ENCODE measurements at regions not wholly inside any gene's neighbourhood (a gene's known extent, or its start where the extent isn't known, plus 50 kb on each side); places are given as distances from the start of the nearest gene placed in this dataset.

- WGBS (ENCODE audit: low lambda C conversion rate), result 3% methylated on average over 5 of the region's 5 CpGs
- no peak overlapping the region for H3K4me3 ChIP-seq (ENCODE audit: low read depth in 2 of 2, low read length in 1 of 2)
Measured at GRCh38 chrX:146581981-146582712, 227.4 kb upstream of the CXorf51B start.

DNA sequence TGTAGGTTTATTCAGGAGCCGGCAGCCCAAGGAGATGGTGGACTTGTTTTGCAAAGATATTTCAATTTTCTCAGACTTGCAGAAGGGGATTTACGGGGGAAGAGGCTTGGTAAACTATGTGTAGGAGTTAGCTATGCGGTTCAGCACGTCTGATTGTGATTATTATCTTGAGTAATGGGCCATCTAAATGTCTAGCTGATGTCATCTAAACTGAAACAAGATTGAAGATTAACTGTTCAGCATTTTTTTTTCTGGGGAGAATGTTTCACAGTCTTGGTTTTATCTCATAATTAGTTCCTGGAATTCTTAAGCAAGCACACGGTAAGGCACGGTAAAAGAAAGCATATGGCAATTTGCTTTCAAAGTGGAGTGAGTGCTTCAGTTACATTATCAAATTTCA lies 207.3 kb upstream of the CXorf51B start:
- Histone ChIP-seq H3K4me2 (no peak overlapping the region), H2AFZ (ENCODE audit: low read depth) (no peak overlapping the region), H3K4me1 (ENCODE audit: control insufficient read depth in 1 of 2, insufficient read depth in 2 of 2, low read depth in 1 of 2, low read length in 1 of 2) (no peaks in the 10 kb centered on the region), H3F3A (replicated peaks; ENCODE audit: insufficient read depth) (no peaks in the 10 kb centered on the region), H3K4me3 (ENCODE audit: low read depth in 2 of 2, low read length in 1 of 2) (no peak overlapping the region), H3K9me2 (no peaks in the 10 kb centered on the region), H4K20me1 (ENCODE audit: insufficient read depth) (no peaks in the 10 kb centered on the region), H3K27me3 (ENCODE audit: insufficient read depth) (no peaks in the 10 kb centered on the region), H3K9ac (no peak overlapping the region), H3K27ac (ENCODE audit: low read depth in 2 of 2, low read length in 1 of 2) (no peak overlapping the region), H3K79me2 (ENCODE audit: insufficient read depth) (no peaks in the 10 kb centered on the region), H3K9me3 (no peaks in the 10 kb centered on the region), H3K36me3 (replicated peaks in 1 of 2; ENCODE audit: control insufficient read depth in 1 of 2, insufficient read depth in 2 of 2, low read length in 1 of 2) (no peaks in the 10 kb centered on the region)
- POLR2A ChIA-PET, result no interaction called here
- no peak for TF ChIP-seq YY1 (IDR thresholded peaks at IDR 0.05; ENCODE audit: low read depth)
- no peak for TF ChIP-seq GATA2 (CRISPR knock-in tag; IDR thresholded peaks at IDR 0.05)
- no peak for TF ChIP-seq FOXM1 (IDR thresholded peaks at IDR 0.05; ENCODE audit: low read depth)
- no peak for TF ChIP-seq CHD2 (IDR thresholded peaks at IDR 0.05; ENCODE audit: low read length, partially characterized antibody)
- TF ChIP-seq TAF1 (IDR thresholded peaks at IDR 0.05; ENCODE audit: borderline replicate concordance, low read depth, low read length), result no peak
- TF ChIP-seq MEF2A (IDR thresholded peaks at IDR 0.05; ENCODE audit: borderline replicate concordance, low read depth), result no peak
- TF ChIP-seq SMC3 (IDR thresholded peaks at IDR 0.05; ENCODE audit: low read depth, low read length), result no peak
- TF ChIP-seq, protein P1, sequence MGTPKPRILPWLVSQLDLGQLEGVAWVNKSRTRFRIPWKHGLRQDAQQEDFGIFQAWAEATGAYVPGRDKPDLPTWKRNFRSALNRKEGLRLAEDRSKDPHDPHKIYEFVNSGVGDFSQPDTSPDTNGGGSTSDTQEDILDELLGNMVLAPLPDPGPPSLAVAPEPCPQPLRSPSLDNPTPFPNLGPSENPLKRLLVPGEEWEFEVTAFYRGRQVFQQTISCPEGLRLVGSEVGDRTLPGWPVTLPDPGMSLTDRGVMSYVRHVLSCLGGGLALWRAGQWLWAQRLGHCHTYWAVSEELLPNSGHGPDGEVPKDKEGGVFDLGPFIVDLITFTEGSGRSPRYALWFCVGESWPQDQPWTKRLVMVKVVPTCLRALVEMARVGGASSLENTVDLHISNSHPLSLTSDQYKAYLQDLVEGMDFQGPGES (IDR thresholded peaks at IDR 0.05; ENCODE audit: low read depth, low read length), result no peak
- TF ChIP-seq SIN3A (IDR thresholded peaks at IDR 0.05; ENCODE audit: borderline replicate concordance, low read depth, low read length), result no peak
- WGBS (ENCODE audit: low lambda C conversion rate), result under 1% methylated on average over 6 of the region's 6 CpGs
- CTCF ChIA-PET, result interaction anchor here (0.7 kb wide), 1 partner anchor 893 kb away, joined by 3 read pairs; no protein-coding TSS in a partner anchor
- no peak for DNase-seq

More at GRCh38 chrX:146581981-146582712, 227.4 kb upstream of the CXorf51B start:
- H3K9ac ChIP-seq, result no peak overlapping the region
- no peak overlapping the region for H2AFZ ChIP-seq (ENCODE audit: low read depth)
- no peaks in the 10 kb centered on the region for H3F3A ChIP-seq (replicated peaks; ENCODE audit: insufficient read depth)
- H3K36me3 ChIP-seq (replicated peaks in 1 of 2; ENCODE audit: control insufficient read depth in 1 of 2, insufficient read depth in 2 of 2, low read length in 1 of 2), result no peaks in the 10 kb centered on the region
- no peak overlapping the region for H3K27ac ChIP-seq (ENCODE audit: low read depth in 2 of 2, low read length in 1 of 2)
- H3K27me3 ChIP-seq (ENCODE audit: insufficient read depth), result no peaks in the 10 kb centered on the region
- H3K4me1 ChIP-seq (ENCODE audit: control insufficient read depth in 1 of 2, insufficient read depth in 2 of 2, low read depth in 1 of 2, low read length in 1 of 2), result no peaks in the 10 kb centered on the region
- DNase-seq, result no peak
- no peaks in the 10 kb centered on the region for H3K9me3 ChIP-seq
- POLR2A ChIA-PET, result no interaction called here
- TF ChIP-seq, protein P2, sequence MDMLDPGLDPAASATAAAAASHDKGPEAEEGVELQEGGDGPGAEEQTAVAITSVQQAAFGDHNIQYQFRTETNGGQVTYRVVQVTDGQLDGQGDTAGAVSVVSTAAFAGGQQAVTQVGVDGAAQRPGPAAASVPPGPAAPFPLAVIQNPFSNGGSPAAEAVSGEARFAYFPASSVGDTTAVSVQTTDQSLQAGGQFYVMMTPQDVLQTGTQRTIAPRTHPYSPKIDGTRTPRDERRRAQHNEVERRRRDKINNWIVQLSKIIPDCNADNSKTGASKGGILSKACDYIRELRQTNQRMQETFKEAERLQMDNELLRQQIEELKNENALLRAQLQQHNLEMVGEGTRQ (IDR thresholded peaks at IDR 0.05; ENCODE audit: borderline replicate concordance, low read depth, low read length), result no peak
- no peak for TF ChIP-seq GABPA (IDR thresholded peaks at IDR 0.05; ENCODE audit: low read depth)
- TF ChIP-seq FOXJ3 (CRISPR knock-in tag; IDR thresholded peaks at IDR 0.05), result no peak
- TF ChIP-seq ELF1 (IDR thresholded peaks at IDR 0.05), result no peak
- no peak for TF ChIP-seq MAX (IDR thresholded peaks at IDR 0.05; ENCODE audit: low read depth)
- TF ChIP-seq RFX5 (IDR thresholded peaks at IDR 0.05; ENCODE audit: low read length), result no peak
- no peak for TF ChIP-seq CHD2 (IDR thresholded peaks at IDR 0.05; ENCODE audit: low read length, partially characterized antibody)
- TF ChIP-seq, protein P3, sequence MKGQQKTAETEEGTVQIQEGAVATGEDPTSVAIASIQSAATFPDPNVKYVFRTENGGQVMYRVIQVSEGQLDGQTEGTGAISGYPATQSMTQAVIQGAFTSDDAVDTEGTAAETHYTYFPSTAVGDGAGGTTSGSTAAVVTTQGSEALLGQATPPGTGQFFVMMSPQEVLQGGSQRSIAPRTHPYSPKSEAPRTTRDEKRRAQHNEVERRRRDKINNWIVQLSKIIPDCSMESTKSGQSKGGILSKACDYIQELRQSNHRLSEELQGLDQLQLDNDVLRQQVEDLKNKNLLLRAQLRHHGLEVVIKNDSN (IDR thresholded peaks at IDR 0.05; ENCODE audit: borderline replicate concordance, low read depth), result no peak
- no peak for TF ChIP-seq TAF1 (IDR thresholded peaks at IDR 0.05; ENCODE audit: borderline replicate concordance, low read depth, low read length)
- TF ChIP-seq, protein P1 (IDR thresholded peaks at IDR 0.05; ENCODE audit: low read depth, low read length), result no peak
- no peak for TF ChIP-seq EZH2phosphoT487 (IDR thresholded peaks at IDR 0.05; ENCODE audit: borderline replicate concordance, low read depth)
- TF ChIP-seq NFIC (IDR thresholded peaks at IDR 0.05; ENCODE audit: borderline replicate concordance), result no peak
- no peak for TF ChIP-seq SIN3A (IDR thresholded peaks at IDR 0.05; ENCODE audit: borderline replicate concordance, low read depth, low read length)
- no peak overlapping the region for H3K4me2 ChIP-seq
- no peaks in the 10 kb centered on the region for H3K79me2 ChIP-seq (ENCODE audit: insufficient read depth)
- CTCF ChIA-PET, result no interaction called here
- no peaks in the 10 kb centered on the region for H3K9me2 ChIP-seq
- H4K20me1 ChIP-seq (ENCODE audit: insufficient read depth), result no peaks in the 10 kb centered on the region
